COLO829 (cell line): ENCODE measurements at regions not wholly inside any gene's neighbourhood (a gene's known extent, or its start where the extent isn't known, plus 50 kb on each side); places are given as distances from the start of the nearest gene placed in this dataset.

Experiments used
- DNase-seq: peaks from one replicate; pipeline ENCODE4 v3.0.0; 2012; ENCODE audit warnings: low spot score

GRCh38 chr12:77299001-77299400 is 233.6 kb upstream of the E2F7 start:
- DNase-seq, result no peak

- DNase-seq, result peak; percentile 31
Observed at GRCh38 chr12:77294016-77294415, 228.6 kb upstream of the E2F7 start.

GRCh38 chr12:77274926-77275325 is 209.6 kb upstream of the E2F7 start:
- DNase-seq, result no peak

GRCh38 chr12:77273898-77274297 is 208.5 kb upstream of the E2F7 start:
- no peak for DNase-seq

GRCh38 chr12:77256956-77257355 is 191.6 kb upstream of the E2F7 start:
- no peak for DNase-seq

GRCh38 chr12:77253321-77253720 is 188.0 kb upstream of the E2F7 start:
- DNase-seq, result no peak

- no peak for DNase-seq
Observed at GRCh38 chr12:77251799-77252198, 186.4 kb upstream of the E2F7 start.

- no peak for DNase-seq
Observed at GRCh38 chr12:77249892-77250291, 184.5 kb upstream of the E2F7 start.

GRCh38 chr12:77248036-77248435 is 182.7 kb upstream of the E2F7 start:
- no peak for DNase-seq

GRCh38 chr12:77247542-77247941 is 182.2 kb upstream of the E2F7 start:
- DNase-seq, result no peak

GRCh38 chr12:77243345-77243744 is 178.0 kb upstream of the E2F7 start:
- DNase-seq, result no peak

GRCh38 chr12:77239617-77240016 is 174.2 kb upstream of the E2F7 start:
- DNase-seq, result no peak

- no peak for DNase-seq
Observed at GRCh38 chr12:77238335-77238734, 173.0 kb upstream of the E2F7 start.

GRCh38 chr12:77237896-77238295 is 172.5 kb upstream of the E2F7 start:
- no peak for DNase-seq

GRCh38 chr12:77236066-77236465 is 170.7 kb upstream of the E2F7 start:
- DNase-seq, result no peak

GRCh38 chr12:77232045-77232444 is 166.7 kb upstream of the E2F7 start:
- DNase-seq, result no peak

- no peak for DNase-seq
Observed at GRCh38 chr12:77231501-77231918, 166.1 kb upstream of the E2F7 start.

- no peak for DNase-seq
Observed at GRCh38 chr12:77229640-77230442, 164.5 kb upstream of the E2F7 start.

GRCh38 chr12:77228376-77228775 is 163.0 kb upstream of the E2F7 start:
- DNase-seq, result no peak

GRCh38 chr12:77226368-77226767 is 161.0 kb upstream of the E2F7 start:
- DNase-seq, result no peak

GRCh38 chr12:77225373-77225772 is 160.0 kb upstream of the E2F7 start:
- no peak for DNase-seq

- DNase-seq, result no peak
Observed at GRCh38 chr12:77224346-77224745, 159.0 kb upstream of the E2F7 start.

- DNase-seq, result no peak
Observed at GRCh38 chr12:77222336-77222735, 157.0 kb upstream of the E2F7 start.

GRCh38 chr12:77220586-77220985 is 155.2 kb upstream of the E2F7 start:
- DNase-seq, result no peak
